HG03095 (cell line): ENCODE measurements at regions not wholly inside any gene's neighbourhood (a gene's known extent, or its start where the extent isn't known, plus 50 kb on each side); places are given as distances from the start of the nearest gene placed in this dataset.

ENCODE experiments used
- ATAC-seq: cut with Tn5 transposase; IDR thresholded peaks from one replicate; pipeline ENCODE4 v1.9.1; 2021; ENCODE audit warnings: moderate library complexity; ENCODE audit not compliant: unreplicated experiment

DNA sequence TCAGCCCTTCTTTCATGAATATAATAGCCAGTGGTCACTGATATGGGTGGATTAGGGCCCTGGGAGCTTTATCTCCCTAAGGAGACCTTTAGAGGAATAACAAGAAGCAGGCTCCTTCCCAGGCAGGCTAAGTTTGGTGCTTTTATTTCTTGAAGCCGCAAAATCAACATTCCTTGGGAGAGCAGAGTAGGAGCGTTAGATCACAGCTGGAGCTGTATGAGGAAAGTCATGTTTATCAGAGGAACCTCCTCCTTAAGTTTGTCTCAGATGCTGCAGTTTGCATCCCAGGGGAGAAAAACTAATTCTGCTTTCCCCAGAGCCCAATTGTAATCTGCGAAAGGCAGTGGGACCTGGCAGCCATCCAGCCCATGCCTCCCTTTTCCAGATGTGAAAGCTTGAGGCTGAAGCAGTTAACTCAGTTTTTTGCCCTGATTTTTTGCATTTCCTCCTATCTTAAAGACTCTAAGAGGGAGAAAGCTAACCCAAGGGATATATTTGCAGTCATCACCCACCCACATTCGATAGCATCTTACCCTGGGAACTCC lies 186.0 kb upstream of the FRMPD4 start:
- ATAC-seq = no peak

DNA sequence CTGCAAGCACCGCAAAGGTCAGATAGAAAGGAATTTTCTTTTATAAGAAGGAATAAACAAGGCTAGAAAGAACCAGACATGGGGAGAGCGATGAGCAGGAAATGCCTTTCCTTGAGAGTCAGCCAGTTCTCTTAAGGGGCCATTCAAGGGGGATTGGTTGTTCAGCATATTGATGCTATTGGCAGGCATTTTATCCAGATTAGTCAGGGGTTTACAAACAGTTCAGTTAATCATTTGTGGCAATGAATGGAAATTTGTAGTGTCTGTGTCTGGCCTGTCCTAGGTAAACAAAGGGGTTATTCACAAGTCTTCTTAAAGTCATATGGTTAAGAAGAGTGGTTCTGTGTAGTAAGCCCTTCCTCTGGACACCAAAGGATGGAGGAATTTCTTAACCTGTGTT lies 184.7 kb upstream of the FRMPD4 start:
- ATAC-seq = no peak

DNA sequence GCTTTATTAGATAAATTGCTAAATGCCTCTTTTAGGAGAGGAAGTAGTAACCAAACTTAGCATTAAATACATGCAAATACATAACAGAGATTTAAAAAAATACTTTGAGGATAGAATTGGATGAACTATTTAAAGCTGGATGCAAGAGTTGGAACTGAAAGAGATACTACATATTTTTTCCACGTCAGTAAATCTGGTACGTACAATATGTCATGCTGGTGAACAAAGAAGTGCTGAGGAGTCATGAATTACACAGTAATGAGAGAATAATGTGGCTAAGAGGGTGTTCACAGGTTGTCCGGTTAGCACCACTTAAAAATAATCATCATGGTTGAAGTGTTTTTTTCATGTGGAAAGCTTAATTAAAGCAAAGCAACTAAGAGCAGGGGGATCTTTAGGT lies 184.1 kb upstream of the FRMPD4 start:
- no peak for ATAC-seq

DNA sequence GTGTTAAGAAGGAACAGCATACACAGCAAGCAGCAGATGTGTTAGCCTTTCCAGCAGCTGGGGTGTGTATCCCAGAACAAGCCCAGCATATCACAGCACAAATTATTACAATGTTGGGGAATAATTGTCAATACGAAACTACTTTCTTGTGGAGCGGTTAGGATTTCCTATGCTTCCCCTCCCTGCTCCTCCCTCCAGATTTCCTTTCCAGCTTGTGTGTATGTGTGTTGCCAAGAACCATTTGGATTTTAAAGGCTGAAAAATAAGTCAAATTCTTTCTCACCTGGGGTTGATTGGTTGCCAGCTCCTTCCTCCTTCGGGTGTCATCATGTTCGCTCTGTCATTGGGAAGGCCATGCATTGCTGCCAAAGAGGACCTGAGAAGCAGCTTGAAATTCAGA lies 178.2 kb upstream of the FRMPD4 start:
- no peak for ATAC-seq

DNA sequence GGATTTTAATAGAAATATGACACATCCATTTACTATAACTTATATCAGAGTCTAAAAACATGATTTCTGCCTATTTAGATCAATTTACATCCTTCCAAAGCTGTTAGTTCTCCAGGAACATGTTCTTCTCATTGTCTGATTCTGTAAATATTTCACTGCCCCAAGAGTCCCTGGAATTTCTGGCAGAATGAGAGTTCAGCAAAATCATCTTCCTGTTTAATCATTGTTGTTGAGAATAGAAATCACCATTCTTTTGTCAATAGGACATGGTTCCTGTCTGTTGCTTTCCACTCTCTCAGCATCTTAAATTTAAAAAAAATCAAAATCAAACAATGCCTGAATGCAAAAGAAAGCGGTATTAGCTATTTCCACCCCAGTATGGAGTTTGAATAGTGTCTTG lies 172.8 kb upstream of the FRMPD4 start:
- ATAC-seq = no peak

DNA sequence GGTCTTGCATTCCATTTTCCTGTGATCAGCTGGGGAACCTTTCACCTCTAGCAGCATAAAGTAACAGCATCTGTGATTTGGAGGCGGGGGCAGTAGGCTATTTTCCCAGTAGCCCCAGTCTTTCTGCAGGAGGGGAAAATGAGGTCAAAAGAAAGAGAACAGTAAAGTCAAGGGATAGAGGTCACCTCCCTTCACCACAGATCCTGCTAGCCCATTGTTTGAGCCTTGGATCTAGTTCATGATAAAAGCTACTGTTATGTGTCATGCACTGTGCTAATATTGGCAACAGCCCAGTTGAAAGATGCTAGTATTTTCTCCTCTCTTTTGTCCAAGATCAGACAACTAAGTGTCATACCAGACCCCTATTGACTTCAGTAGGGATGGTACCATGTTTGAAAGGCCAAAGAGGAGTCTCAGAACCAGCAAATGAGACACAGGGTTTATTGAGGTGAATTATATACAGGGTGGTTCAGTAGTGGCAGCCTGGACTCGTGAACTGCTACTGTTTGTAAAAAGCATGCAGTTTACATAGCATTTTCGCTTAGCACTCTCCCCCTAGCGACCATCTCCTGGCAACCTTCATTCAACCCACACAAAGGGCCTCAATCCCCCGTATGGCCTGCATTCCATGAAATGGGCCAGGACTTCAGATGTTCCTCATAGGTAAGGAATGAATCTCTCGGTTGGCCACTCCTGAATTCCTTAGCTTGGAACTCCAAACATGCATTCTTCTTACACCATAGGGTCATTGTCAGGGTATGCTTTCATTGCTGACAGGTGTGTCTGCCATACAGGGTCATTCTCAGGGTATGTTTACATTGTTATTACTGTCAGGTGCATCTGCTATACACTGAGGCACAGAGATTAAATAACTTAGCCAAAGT lies 170.0 kb upstream of the FRMPD4 start:
- no peak for ATAC-seq

DNA sequence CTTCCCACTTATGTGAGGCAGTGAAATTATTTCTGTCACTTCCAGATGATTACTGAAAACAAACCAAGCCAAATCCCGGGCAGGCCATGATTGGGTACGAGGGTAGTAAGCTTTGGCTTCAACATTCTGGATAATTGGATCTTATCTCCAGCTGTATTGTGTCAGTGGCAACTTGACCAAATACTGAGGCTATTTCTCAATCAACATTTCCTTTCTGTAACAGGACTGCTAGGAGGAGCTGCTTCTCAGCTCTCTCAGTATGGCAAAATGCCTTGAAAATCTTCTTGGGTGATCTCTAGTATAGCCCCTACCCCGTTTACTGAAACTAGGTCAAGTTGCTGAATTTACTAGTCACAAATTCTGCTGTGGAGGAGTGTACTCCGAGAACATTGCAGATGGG lies 169.3 kb upstream of the FRMPD4 start:
- no peak for ATAC-seq

DNA sequence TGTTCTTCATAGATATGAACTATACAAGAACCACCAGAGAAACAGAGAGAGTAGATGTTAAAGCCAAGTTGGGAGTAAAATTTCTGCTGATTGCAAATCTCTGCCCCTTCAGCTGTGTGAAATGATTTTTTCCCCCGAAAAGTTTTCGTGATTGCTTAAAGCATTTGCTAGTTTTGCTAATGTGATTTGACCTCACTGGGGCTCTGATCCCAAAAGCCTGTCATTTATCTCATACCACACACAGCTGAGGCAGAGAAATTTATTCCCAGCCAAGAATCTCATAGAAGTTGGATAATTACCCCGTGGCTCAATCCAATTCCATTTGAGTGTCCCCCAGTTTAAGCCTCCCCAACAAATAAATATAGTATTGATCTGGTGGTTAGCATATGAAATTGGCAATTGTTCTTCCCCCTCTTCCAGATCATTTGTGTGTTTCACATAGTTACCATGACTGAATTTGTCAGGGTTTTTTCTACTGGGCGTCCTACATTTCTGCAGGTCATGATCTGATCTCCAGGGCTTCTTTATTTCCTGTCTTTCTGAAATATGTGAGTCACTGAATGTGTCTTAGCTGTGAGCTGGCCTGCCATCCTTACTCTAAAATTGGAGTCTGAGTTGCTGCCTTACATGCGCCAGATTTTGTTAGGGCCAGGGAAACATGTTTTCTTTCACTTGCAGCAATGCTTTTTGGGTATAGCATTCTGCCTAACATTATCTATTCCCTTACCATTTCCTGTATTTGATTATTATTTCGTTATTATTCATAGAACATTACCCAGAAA lies 167.5 kb upstream of the FRMPD4 start:
- ATAC-seq = no peak

DNA sequence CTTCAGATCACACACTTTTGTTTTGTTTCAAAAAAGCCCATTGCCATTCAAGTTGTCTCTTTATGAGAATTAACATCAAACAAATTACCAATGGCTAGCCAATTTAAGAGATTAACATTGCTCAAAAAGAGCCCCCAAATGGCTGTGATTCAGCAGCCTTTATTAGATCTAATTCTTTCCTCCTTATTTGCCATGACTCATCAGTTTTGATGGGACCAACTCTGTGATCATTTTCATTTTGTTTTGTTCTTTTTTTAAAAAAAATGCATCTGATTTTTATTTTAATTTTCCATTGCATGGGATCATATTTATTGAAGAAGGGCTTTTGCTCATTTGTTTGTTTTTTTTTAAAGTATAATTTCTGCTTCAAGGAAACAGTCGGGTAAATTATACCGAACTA lies 161.6 kb upstream of the FRMPD4 start:
- ATAC-seq = no peak

DNA sequence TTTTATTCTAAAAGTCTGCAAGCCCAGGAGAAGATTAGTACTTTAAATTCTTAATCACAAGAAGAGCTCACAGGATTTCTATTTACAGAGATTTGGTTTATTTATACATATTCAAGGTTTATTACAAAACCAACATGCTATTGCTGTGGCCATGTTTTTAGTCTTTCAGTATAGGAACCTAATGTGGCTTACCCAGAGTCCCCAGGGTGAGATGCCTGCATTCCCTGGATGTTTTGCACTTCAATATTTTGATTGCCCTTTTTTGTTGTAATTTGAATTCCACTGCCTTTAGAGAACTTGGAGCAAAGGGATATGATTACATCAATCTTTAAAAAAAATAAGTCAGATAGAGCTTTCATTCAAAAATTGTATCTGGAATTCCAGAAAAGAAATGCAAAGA lies 146.0 kb upstream of the FRMPD4 start:
- no peak for ATAC-seq

DNA sequence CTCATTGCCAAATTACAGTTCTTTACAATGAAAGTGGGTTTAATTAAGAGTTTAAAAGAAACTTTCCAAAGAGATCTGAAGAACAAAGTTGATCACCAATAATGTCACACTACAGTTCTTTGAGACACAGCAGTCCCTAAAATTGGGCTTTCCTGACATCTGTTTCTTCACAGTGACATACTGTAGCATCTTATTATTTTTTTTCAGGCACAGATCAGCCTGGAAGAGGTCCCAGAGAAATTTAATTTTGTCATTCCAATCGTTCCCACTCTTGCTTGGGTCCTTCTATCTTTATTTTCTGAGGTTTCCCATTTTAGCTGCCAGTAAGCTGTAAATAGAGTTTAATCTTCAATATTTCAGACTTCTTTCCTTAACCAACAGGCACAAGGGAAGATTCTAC lies 143.1 kb upstream of the FRMPD4 start:
- no peak for ATAC-seq

DNA sequence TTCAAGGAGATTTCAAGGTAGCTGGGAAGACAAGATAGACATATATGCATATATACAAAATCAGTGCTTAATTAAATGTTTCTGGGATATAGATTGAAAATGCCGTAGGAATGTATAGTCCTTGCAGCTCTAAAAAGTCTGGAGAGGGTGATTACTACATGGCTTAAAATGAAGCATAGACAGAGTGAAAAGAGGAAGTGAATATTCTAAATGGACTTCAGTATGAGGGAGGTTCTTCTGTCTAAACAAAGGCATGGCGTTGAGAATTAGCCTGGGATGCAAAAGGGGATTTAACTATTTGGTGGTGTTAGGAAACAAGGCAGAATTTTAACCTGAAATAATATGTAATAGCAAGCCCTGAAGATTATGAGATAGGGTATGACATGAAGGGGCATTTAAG lies 141.5 kb upstream of the FRMPD4 start:
- ATAC-seq = no peak

DNA sequence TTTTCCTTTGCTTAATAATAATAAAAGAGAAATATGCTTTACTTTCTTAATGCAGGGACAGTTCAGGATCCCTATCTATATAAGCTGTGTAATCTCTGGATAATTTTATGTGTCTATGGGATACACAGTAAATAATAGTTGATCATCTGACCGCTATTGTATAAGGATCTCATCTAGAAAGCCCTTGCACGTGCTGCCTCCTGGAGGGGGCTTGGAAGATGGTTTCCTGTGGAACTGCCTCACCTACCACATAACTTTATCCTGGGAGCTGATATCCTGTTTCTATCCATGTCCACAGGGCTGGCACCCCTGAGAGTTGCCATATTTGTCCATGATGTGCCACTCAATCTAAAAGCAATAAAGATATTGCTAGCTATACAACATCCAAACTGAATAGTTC lies 139.3 kb upstream of the FRMPD4 start:
- no peak for ATAC-seq

DNA sequence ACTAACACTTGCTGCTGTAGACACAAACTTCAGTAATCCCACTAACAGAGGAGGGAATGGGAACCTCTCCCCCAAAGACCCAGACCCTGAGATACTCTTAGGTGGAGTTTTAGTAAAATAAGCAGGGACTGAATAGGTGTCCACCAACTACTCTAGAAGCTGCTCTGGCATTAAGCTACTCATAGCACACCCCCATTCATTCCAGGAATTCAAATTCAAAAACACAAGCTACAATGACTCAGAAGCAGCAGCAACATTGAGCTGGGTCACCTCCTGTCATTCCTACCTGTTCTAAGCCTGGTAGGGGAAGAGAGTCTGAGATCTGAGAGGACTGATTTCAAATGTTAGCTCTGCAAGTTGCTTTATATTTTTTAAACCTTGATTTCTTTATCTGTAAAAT lies 135.4 kb upstream of the FRMPD4 start:
- ATAC-seq = no peak

DNA sequence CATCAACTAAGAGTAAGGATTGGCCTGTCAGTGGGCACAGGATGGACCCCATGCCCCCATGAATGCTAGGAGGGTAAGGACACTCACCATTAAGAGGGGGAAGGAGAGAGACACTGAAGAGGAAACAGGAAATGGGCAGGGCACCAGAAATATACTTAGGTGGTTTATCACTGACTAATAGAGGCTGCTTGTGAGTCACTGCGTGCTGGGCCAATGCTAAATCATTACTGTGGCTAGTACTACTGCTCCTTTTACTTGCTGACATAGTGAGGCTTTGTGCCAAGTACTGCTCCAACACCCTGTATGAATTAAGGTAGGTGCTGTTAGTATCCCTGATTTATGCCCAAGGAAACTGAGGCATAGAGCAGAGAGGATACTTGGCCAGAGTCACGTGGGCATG lies 130.4 kb upstream of the FRMPD4 start:
- ATAC-seq = no peak

DNA sequence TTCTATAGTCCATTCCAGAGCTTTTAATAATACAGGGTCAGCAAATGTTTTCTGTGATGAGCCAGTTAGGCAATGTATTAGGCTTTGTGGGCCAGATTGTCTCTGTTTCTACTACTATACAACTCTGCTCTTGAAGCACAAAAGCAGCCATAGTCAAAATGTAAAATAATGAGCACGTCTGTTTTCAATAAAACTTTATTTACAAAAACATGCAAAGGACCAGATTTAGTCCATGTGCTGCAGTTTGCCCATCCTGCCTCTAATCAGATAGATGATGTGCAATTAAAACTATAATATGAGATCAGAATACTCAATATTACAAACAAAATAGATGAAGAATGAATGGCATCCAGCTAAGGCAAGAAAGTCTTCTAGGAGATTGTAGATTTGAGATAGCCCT lies 127.8 kb upstream of the FRMPD4 start:
- ATAC-seq = no peak

DNA sequence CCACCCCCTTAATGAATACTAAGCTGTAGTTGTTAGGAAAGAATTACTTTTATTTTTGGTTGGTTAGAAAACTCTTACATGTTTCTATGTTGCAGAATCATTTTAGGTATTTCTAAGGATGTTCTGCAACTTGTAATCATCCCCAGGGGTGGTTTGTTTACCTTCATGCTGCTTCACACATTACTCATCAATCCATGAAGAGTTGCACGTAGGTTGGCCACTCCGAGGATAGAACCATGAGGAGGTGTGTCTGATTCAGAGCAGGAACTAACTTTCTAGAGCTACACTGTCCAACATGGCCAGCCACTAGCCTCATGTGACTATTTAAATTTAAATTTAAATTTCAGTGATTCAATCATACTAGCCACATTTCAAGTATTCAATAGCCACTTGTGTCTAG lies 127.2 kb upstream of the FRMPD4 start:
- ATAC-seq = no peak

DNA sequence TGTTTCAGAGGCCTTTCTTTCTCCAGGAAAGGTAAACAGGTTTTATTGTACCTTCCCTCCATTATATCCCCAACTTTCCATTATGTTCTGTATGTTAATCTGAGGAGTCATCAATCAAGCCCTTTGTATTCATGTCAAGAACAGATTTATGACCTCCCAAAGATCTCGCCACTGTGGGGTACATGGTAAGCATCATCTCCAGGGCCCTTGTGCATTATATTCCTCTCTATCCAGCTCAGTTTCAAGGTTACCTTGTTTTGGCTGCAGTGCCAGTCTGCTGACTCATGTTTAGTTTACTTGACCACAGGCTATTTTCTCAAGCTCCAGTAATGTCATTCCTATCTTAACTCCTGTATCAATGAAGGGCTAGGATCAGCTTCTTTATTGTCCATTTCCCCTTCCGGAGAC lies 125.1 kb upstream of the FRMPD4 start:
- no peak for ATAC-seq

DNA sequence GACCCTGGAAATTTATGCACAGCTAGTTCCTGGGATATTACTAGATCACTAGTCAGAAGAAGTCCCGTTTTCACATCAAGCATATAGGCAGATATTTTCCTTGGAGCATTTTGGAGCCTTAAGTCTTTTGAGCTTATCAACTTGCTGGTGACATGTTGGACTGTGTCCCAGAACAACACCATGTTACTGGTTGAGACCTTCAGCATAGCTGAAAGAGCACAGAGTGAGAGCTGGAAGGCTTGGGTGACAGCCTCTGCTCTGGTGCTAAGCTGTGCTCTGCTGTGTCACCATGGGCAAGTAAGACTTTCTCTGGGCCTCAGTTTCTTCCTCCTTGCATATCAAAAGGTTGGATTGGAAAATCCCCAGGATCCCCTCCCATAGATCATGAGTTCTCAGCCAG lies 116.6 kb upstream of the FRMPD4 start:
- ATAC-seq = no peak

DNA sequence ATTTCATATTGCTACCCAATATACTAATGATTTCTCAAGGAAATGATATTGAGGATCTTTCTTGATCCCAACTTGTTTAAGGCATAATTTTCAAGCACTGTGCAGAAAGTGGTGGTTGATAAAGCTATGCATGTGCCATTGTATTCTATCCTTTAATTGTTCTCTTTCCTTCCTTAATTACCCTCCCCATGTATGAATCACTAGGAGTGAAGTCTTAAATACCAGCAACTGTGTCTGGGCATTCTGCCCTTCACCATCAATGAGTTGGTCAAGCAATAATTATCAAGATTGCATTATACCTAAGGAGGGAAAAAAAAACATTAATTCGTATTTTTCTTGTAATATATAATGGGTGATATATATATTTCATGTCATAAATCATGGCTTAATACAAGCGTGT lies 111.8 kb upstream of the FRMPD4 start:
- no peak for ATAC-seq

DNA sequence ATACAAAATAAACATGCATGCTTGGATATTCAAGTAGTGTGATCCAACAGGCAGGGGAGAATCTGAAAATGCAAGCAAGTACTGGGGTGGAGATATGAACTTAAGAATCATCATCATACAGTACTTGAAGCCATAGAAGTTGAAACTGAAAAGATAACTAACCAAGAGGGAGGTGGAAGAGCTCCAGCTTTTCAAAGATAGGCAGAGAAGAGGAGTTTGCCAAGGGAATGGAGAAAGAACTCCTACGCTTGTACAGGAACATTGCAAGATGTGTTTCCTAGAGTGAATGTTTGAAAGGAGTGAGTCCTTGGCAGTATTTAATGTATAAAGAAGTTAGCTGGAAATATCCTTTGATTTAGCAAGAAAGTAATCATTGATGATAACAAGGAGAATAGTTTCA lies 106.2 kb upstream of the FRMPD4 start:
- ATAC-seq = no peak

DNA sequence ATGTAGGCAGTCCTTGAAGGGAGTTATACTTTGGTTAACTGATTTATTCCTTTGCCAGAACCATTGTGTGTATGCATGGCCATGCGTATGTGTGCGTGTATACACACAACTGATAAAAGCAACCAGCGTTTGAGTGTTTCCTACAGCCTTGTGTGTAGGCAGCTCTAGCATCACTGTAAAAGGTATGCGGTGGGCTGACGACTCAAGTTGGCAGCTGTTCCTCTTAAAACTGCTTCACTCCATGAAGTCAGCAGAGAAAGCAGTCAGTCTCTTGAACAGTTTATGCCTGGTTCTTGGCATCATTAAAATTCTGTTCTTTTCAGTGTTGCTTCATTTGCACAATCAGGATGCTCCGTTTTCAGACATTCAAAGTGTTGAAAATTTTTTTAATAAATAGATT lies 103.5 kb upstream of the FRMPD4 start:
- no peak for ATAC-seq
